GM23248 (cell line): ENCODE measurements at regions not wholly inside any gene's neighbourhood (a gene's known extent, or its start where the extent isn't known, plus 50 kb on each side); places are given as distances from the start of the nearest gene placed in this dataset.

Experiments used
- DNase-seq: peaks from one replicate; pipeline ENCODE4 v3.0.0-alpha.2; 2015
- H2AFZ ChIP-seq: fragments of 200-600 bp; sonication (generic); 2 replicates; pipeline ENCODE4 v1.6.1; 2016; ENCODE audit warnings: antibody characterized with exemption
- H3F3A ChIP-seq: fragments of 200-600 bp; sonication (generic); 2 replicates; pipeline ENCODE4 v1.6.1; 2016; ENCODE audit warnings: mild to moderate bottlenecking, antibody characterized with exemption, mixed run types; ENCODE audit not compliant: insufficient read depth
- H3K27ac ChIP-seq: fragments of 200-600 bp; sonication (generic); 2 replicates; pipeline ENCODE4 v1.5.1; 2016; ENCODE audit warnings: mild to moderate bottlenecking
- H3K27me3 ChIP-seq: fragments of 200-600 bp; sonication (generic); replicated peaks from 2 replicates; pipeline ENCODE4 v1.6.1; 2016; ENCODE audit warnings: mild to moderate bottlenecking; ENCODE audit not compliant: insufficient read depth
- H3K36me3 ChIP-seq: fragments of 200-600 bp; sonication (generic); 2 replicates; pipeline ENCODE4 v1.6.1; 2016; ENCODE audit warnings: low read depth, mild to moderate bottlenecking
- H3K4me1 ChIP-seq: fragments of 200-600 bp; sonication (generic); 2 replicates; pipeline ENCODE4 v1.6.1; 2016; ENCODE audit warnings: mild to moderate bottlenecking; ENCODE audit not compliant: insufficient read depth
- H3K4me2 ChIP-seq: fragments of 200-600 bp; sonication (generic); one replicate; pipeline ENCODE4 v1.6.1; 2016; ENCODE audit warnings: mild to moderate bottlenecking; ENCODE audit not compliant: unreplicated experiment
- H3K4me3 ChIP-seq: fragments of 200-600 bp; sonication (generic); 2 replicates; pipeline ENCODE4 v1.5.1; 2016; ENCODE audit warnings: mild to moderate bottlenecking
- H3K79me2 ChIP-seq: fragments of 200-600 bp; sonication (generic); 2 replicates; pipeline ENCODE4 v1.6.1; 2016; ENCODE audit warnings: mild to moderate bottlenecking; ENCODE audit not compliant: insufficient read depth
- H3K9ac ChIP-seq: fragments of 200-600 bp; sonication (generic); 2 replicates; pipeline ENCODE4 v1.6.1; 2016; ENCODE audit warnings: mild to moderate bottlenecking
- H3K9me2 ChIP-seq: fragments of 200-600 bp; sonication (generic); 2 replicates; pipeline ENCODE4 v1.6.1; 2016; ENCODE audit warnings: mixed run types, mild to moderate bottlenecking, moderate library complexity; ENCODE audit not compliant: insufficient read depth
- H3K9me3 ChIP-seq: fragments of 200-600 bp; sonication (generic); one replicate; pipeline ENCODE4 v1.6.1; 2017; ENCODE audit warnings: low read depth
- H4K20me1 ChIP-seq: fragments of 200-600 bp; sonication (generic); 2 replicates; pipeline ENCODE4 v1.6.0; 2016; ENCODE audit not compliant: insufficient read depth
- EZH2 ChIP-seq: fragments of 200-600 bp; sonication (generic); IDR thresholded peaks from 2 replicates; pipeline ENCODE4 v1.6.1; 2018; ENCODE audit warnings: antibody characterized with exemption, mild to moderate bottlenecking; ENCODE audit not compliant: insufficient read depth, poor library complexity, severe bottlenecking
- EZH2phosphoT487 ChIP-seq: fragments of 200-600 bp; sonication (generic); IDR thresholded peaks from 2 replicates; pipeline ENCODE4 v1.6.1; 2018; ENCODE audit warnings: antibody characterized with exemption, moderate library complexity, mild to moderate bottlenecking, low read depth; ENCODE audit not compliant: insufficient read depth
- WGBS, 2 experiments: methylation state at CpG; one replicate each; pipeline ENCODE4 v1.1.6; 2015 to 2017; ENCODE audit warnings: low lambda C conversion rate in 2 of 2, low coverage in 1 of 2; ENCODE audit errors: missing lambda C conversion rate in 2 of 2; 5-methylcytosine and 5-hydroxymethylcytosine counted together
- in situ Hi-C: fragments of 300-500 bp; cut with MboI; formaldehyde crosslinking; loops from 2 replicates; pipeline ENCODE4 v1.15.0; 2020

- TF ChIP-seq EZH2 (no peak), EZH2phosphoT487 (no peak)
- no peak for DNase-seq
- no peaks in the 10 kb centered on the region for H4K20me1 ChIP-seq
- no peak overlapping the region for H3K27ac ChIP-seq
- H3K9me2 ChIP-seq, result no peaks in the 10 kb centered on the region
- no peak overlapping the region for H3K4me2 ChIP-seq
- H3K4me1 ChIP-seq, result no peaks in the 10 kb centered on the region
- no peaks in the 10 kb centered on the region for H3K9me3 ChIP-seq
- in situ Hi-C loops, result no loop called here
- H3K27me3 ChIP-seq, result peaks cover 7% of the 10 kb centered on the region
- WGBS, 2 experiments, result 74 to 81% methylated on average over 12 of the region's 12 CpGs
- no peaks in the 10 kb centered on the region for H3K79me2 ChIP-seq
- H2AFZ ChIP-seq, result no peak overlapping the region
- H3F3A ChIP-seq, result no peaks in the 10 kb centered on the region
- H3K9ac ChIP-seq, result no peak overlapping the region
- H3K4me3 ChIP-seq, result no peak overlapping the region
- no peaks in the 10 kb centered on the region for H3K36me3 ChIP-seq
Observed at GRCh38 chr13:40485611-40486517, 180.6 kb downstream of the FOXO1 start.

- TF ChIP-seq EZH2phosphoT487 (no peak), EZH2 (no peak)
- WGBS, 2 experiments, result 67 to 70% methylated on average over 12 of the region's 12 CpGs
- Histone ChIP-seq H3K27ac (no peak overlapping the region), H3K4me2 (no peak overlapping the region), H3K27me3 (peaks cover 7% of the 10 kb centered on the region), H3K9me2 (no peaks in the 10 kb centered on the region), H3K9ac (no peak overlapping the region), H3K36me3 (no peaks in the 10 kb centered on the region), H3K9me3 (no peaks in the 10 kb centered on the region), H3K4me1 (no peaks in the 10 kb centered on the region), H3K4me3 (no peak overlapping the region), H3K79me2 (no peaks in the 10 kb centered on the region), H3F3A (no peaks in the 10 kb centered on the region), H4K20me1 (no peaks in the 10 kb centered on the region), H2AFZ (no peak overlapping the region)
- DNase-seq, result no peak
- in situ Hi-C loops, result no loop called here
Observed at GRCh38 chr13:40486518-40487163, 179.8 kb downstream of the FOXO1 start.

GRCh38 chr13:40488869-40489391, 177.5 kb downstream of the FOXO1 start:
- Histone ChIP-seq H3K79me2 (no peaks in the 10 kb centered on the region), H3K4me1 (no peaks in the 10 kb centered on the region), H3K36me3 (no peaks in the 10 kb centered on the region), H3K9ac (no peak overlapping the region), H4K20me1 (no peaks in the 10 kb centered on the region), H2AFZ (no peak overlapping the region), H3F3A (no peaks in the 10 kb centered on the region), H3K27me3 (peaks cover 16% of the 10 kb centered on the region), H3K4me3 (no peak overlapping the region), H3K27ac (no peak overlapping the region), H3K9me3 (no peaks in the 10 kb centered on the region), H3K4me2 (no peak overlapping the region), H3K9me2 (no peaks in the 10 kb centered on the region)
- TF ChIP-seq EZH2phosphoT487 (no peak), EZH2 (no peak)
- WGBS, 2 experiments, result 80 to 86% methylated on average over 17 to 21 of the region's 21 CpGs
- in situ Hi-C loops, result no loop called here
- DNase-seq, result no peak

- no peak overlapping the region for H3K4me3 ChIP-seq
- no peak overlapping the region for H3K9ac ChIP-seq
- WGBS, 2 experiments, result 34 to 37% methylated on average over 7 of the region's 7 CpGs
- no peaks in the 10 kb centered on the region for H3K9me2 ChIP-seq
- TF ChIP-seq EZH2, result no peak
- TF ChIP-seq EZH2phosphoT487, result no peak
- DNase-seq, result no peak
- no peaks in the 10 kb centered on the region for H3K36me3 ChIP-seq
- H3F3A ChIP-seq, result no peaks in the 10 kb centered on the region
- H3K4me1 ChIP-seq, result no peaks in the 10 kb centered on the region
- no peak overlapping the region for H3K4me2 ChIP-seq
- H3K27ac ChIP-seq, result no peak overlapping the region
- in situ Hi-C loops, result no loop called here
- H4K20me1 ChIP-seq, result no peaks in the 10 kb centered on the region
- peaks cover 18% of the 10 kb centered on the region for H3K27me3 ChIP-seq
- H3K9me3 ChIP-seq, result no peaks in the 10 kb centered on the region
- H2AFZ ChIP-seq, result no peak overlapping the region
- H3K79me2 ChIP-seq, result no peaks in the 10 kb centered on the region
Observed at GRCh38 chr13:40490086-40490758, 176.2 kb downstream of the FOXO1 start.
